ENCODE measurements at regions not wholly inside any gene's neighbourhood (a gene's known extent, or its start where the extent isn't known, plus 50 kb on each side); places are given as distances from the start of the nearest gene placed in this dataset.
"Not testable (repeated sequence)": the region's sequence is repeated elsewhere in the genome, so short reads cannot be mapped to it uniquely, and the experiment has no call there.

DNA sequence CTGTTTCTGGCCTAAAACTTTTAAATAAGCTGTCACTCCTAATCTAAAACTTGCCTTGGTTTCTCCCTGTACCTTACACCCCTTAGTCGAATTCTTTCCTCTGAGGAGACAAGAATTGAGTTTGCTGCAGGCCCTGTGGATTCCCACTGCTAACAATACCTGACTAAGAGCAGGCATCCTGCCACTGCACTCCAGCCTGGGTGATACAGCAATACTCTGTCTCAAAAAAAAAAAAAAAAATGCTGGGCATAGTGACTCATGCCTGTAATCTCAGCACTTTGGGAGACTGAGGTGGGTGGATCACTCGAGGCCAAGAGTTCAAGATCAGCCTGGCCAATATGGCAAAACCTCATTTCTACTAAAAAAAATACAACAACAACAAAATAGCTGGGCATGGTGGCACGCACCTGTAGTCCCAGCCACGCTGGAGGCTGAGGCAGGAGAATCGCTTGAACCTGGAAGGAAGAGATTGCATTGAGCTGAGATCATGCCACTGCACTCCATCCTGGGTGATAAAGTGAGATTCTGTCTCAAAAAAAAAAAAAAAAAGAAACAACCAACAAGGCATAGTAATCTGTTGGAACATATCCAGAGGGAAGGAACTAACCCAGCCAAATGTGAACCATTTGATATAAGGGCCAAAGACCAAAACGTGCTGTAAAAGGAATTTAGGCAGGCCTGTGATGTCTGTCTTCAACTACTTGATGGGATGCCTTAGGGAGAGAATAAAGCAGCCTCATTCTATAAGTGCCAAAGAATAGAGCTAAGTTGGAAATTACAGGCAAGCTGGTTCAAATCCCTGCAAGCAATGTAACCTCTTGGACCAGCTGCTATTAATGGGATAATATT, 732.7 kb upstream of the AUTS2 start:
- WGBS (ENCODE audit: insufficient coverage) = 50% methylated on average over 2 of the region's 6 CpGs
- H3K27me3 ChIP-seq (ENCODE audit: control insufficient read depth, insufficient read depth, low read length) = peaks cover 2% of the 10 kb centered on the region
- peaks cover 2% of the 10 kb centered on the region for H3K9me3 ChIP-seq (ENCODE audit: control insufficient read depth, insufficient read depth, low read length)
- H3K27ac ChIP-seq (ENCODE audit: low read depth, low read length) = no peak overlapping the region
- H3K4me1 ChIP-seq (ENCODE audit: control insufficient read depth, insufficient read depth, low read length) = no peaks in the 10 kb centered on the region
- peak in 1 of 6 donors; percentile 23 for DNase-seq (ENCODE audit: low read depth in 4 of 6, low spot score in 6 of 6)
- no peaks in the 10 kb centered on the region for H3K36me3 ChIP-seq (ENCODE audit: control insufficient read depth, insufficient read depth, low read length)
- H3K4me3 ChIP-seq (ENCODE audit: low read depth, low read length) = no peak overlapping the region

DNA sequence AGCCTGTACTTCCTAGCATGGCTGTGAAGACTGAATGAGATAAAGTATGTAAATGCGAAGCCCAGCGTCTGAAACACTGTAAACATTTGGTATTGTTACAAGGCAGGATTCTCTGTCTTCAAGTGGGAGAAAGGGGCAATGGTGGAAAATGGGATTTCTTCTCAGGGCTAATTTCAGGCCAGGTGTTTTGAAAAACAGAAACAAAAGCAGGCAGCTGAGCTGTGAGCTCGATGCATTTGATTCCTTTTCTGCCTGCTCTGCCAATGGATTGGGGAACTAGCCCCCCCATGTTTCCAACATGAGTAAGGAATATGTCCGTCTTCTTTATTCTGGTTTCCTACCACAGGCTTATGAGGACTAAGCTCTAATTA, 732.1 kb upstream of the AUTS2 start:
- Histone ChIP-seq H3K27ac (ENCODE audit: low read depth, low read length) (no peak overlapping the region), H3K9me3 (ENCODE audit: control insufficient read depth, insufficient read depth, low read length) (peaks cover 2% of the 10 kb centered on the region), H3K36me3 (ENCODE audit: control insufficient read depth, insufficient read depth, low read length) (no peaks in the 10 kb centered on the region), H3K4me3 (ENCODE audit: low read depth, low read length) (no peak overlapping the region), H3K4me1 (ENCODE audit: control insufficient read depth, insufficient read depth, low read length) (no peaks in the 10 kb centered on the region), H3K27me3 (ENCODE audit: control insufficient read depth, insufficient read depth, low read length) (peaks cover 2% of the 10 kb centered on the region)
- 42% methylated on average over 3 of the region's 4 CpGs for WGBS (ENCODE audit: insufficient coverage)
- peak in 1 of 6 donors; percentile 48 for DNase-seq (ENCODE audit: low read depth in 4 of 6, low spot score in 6 of 6)

DNA sequence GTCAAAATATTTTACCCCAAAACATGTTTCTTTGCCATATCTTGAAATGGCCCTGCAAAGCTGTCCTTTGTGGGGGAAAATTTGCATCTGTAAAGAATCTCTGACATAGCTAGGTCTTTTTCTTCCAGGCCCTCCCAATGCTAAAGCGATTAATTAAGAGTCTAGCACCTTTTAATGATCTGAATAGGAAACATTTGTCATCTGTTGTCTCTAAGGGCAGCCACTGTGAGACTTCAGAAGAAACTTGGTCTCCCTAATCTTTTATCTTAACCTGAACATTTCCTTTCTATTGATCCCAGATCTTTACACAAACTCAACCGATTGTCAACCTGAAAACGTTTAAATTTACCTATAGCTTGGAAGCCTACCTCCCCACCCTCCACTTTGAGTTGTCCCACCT, 731.6 kb upstream of the AUTS2 start:
- WGBS (ENCODE audit: insufficient coverage) = no CpG with 5 or more reads among the region's 3 CpGs
- not testable (repeated sequence) for H3K4me3 ChIP-seq (ENCODE audit: low read depth, low read length); H3K36me3 ChIP-seq (ENCODE audit: control insufficient read depth, insufficient read depth, low read length); H3K27me3 ChIP-seq (ENCODE audit: control insufficient read depth, insufficient read depth, low read length); H3K9me3 ChIP-seq (ENCODE audit: control insufficient read depth, insufficient read depth, low read length); H3K4me1 ChIP-seq (ENCODE audit: control insufficient read depth, insufficient read depth, low read length); H3K27ac ChIP-seq (ENCODE audit: low read depth, low read length)
- DNase-seq (ENCODE audit: low read depth in 4 of 6, low spot score in 6 of 6) = peak in 1 of 6 donors; percentile 20

DNA sequence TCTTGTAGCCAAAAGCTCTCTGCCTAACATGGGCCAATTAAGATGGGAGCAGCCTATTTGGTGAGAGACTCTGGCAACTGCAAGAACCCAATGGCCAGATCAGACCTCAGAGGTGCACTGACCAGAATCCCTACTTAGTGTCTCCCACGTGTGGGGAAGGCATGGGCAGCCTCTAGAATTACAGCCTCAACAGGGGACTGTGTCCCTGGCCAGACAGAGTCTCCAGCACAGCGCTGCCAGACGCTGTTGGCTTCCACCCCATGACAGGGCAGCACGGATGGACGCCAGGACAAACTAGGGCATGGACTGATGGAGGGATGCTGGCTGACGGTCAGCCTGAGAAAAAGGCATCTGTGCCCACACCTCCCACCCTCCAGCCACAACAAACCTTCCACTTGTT, 729.3 kb upstream of the AUTS2 start:
- H3K27ac ChIP-seq (ENCODE audit: low read depth, low read length) = no peak overlapping the region
- WGBS (ENCODE audit: insufficient coverage) = 44% methylated on average over 6 of the region's 6 CpGs

DNA sequence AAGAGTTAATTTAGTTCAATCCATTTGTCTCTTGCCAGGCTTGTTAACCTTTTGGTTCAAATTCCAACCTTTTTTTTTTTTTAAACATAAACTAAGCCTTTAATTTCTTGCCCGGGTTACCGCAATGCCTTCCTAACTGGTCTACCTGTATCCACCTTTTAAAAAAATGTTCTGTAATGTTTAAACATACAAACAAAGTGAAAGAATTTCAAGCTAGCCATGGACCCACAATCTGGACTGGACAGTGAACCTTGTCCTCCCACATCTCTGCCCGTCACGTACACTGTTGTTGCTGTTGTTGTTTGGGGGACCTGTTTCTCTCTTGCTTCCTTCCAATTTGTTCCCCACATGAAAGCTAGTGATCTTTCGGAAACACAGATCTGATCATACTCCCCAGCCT, 724.7 kb upstream of the AUTS2 start:
- DNase-seq (ENCODE audit: low read depth in 4 of 6, low spot score in 6 of 6) = no peak
- Histone ChIP-seq H3K27ac (ENCODE audit: low read depth, low read length) (no peak overlapping the region), H3K27me3 (ENCODE audit: control insufficient read depth, insufficient read depth, low read length) (no peaks in the 10 kb centered on the region), H3K4me3 (ENCODE audit: low read depth, low read length) (no peak overlapping the region), H3K4me1 (ENCODE audit: control insufficient read depth, insufficient read depth, low read length) (no peaks in the 10 kb centered on the region), H3K9me3 (ENCODE audit: control insufficient read depth, insufficient read depth, low read length) (no peaks in the 10 kb centered on the region), H3K36me3 (ENCODE audit: control insufficient read depth, insufficient read depth, low read length) (no peaks in the 10 kb centered on the region)
- 90% methylated on average over 2 of the region's 5 CpGs for WGBS (ENCODE audit: insufficient coverage)

More for the DNA sequence above, 729.3 kb upstream of the AUTS2 start:
- Histone ChIP-seq H3K9me3 (ENCODE audit: control insufficient read depth, insufficient read depth, low read length) (peaks cover 2% of the 10 kb centered on the region), H3K4me1 (ENCODE audit: control insufficient read depth, insufficient read depth, low read length) (no peaks in the 10 kb centered on the region), H3K4me3 (ENCODE audit: low read depth, low read length) (no peak overlapping the region), H3K27me3 (ENCODE audit: control insufficient read depth, insufficient read depth, low read length) (no peaks in the 10 kb centered on the region), H3K36me3 (ENCODE audit: control insufficient read depth, insufficient read depth, low read length) (no peaks in the 10 kb centered on the region)
- DNase-seq (ENCODE audit: low read depth in 4 of 6, low spot score in 6 of 6) = peak in 2 of 6 donors; percentile 9 to 56

DNA sequence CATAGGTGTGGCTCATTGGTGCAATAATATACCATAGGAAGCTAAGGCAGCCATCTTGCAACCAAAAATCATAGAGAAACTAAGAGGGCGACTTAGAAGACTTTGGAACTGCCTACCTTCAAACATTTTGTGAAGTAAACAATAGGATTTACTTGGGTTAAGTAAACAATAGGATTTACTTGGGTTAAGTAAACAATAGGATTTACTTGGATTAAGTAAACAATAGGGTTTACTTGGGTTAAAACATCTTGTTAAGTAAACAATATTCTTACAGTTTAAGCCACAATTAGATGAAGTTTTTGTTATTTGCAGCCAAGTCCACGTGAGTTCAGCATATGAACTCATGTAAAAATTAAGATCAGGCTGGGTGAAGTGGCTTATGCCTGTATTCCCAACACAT, 722.4 kb upstream of the AUTS2 start:
- WGBS (ENCODE audit: insufficient coverage) = no CpG with 5 or more reads among the region's 2 CpGs
- Histone ChIP-seq H3K4me3 (ENCODE audit: low read depth, low read length) (no peak overlapping the region), H3K27ac (ENCODE audit: low read depth, low read length) (no peak overlapping the region), H3K9me3 (ENCODE audit: control insufficient read depth, insufficient read depth, low read length) (no peaks in the 10 kb centered on the region), H3K27me3 (ENCODE audit: control insufficient read depth, insufficient read depth, low read length) (no peaks in the 10 kb centered on the region), H3K4me1 (ENCODE audit: control insufficient read depth, insufficient read depth, low read length) (no peaks in the 10 kb centered on the region), H3K36me3 (ENCODE audit: control insufficient read depth, insufficient read depth, low read length) (no peaks in the 10 kb centered on the region)
- no peak for DNase-seq (ENCODE audit: low read depth in 4 of 6, low spot score in 6 of 6)

DNA sequence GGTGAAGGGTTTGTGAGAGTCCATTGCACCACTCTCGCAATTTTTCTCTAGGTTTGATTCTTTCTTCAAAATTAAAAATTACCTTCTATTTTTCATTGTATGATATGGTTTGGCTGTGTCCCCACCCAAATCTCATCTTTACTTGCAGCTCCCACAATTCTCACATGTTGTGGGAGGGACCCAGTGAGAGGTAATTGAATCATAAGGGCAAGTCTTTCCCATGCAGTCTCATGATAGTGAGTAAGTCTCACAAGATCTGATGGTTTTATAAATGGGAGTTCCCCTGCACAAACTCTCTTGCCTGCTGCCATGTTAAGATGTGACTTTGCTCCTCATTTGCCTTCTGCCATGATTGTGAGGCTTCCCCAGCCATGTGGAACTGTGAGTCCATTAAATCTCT, 711.2 kb upstream of the AUTS2 start:
- H3K4me3 ChIP-seq (ENCODE audit: low read depth, low read length); H3K36me3 ChIP-seq (ENCODE audit: control insufficient read depth, insufficient read depth, low read length); H3K27ac ChIP-seq (ENCODE audit: low read depth, low read length); H3K4me1 ChIP-seq (ENCODE audit: control insufficient read depth, insufficient read depth, low read length); H3K27me3 ChIP-seq (ENCODE audit: control insufficient read depth, insufficient read depth, low read length); DNase-seq (ENCODE audit: low read depth in 4 of 6, low spot score in 6 of 6); H3K9me3 ChIP-seq (ENCODE audit: control insufficient read depth, insufficient read depth, low read length): not testable (repeated sequence)
- WGBS (ENCODE audit: insufficient coverage) = no CpG with 5 or more reads among the region's 1 CpG

DNA sequence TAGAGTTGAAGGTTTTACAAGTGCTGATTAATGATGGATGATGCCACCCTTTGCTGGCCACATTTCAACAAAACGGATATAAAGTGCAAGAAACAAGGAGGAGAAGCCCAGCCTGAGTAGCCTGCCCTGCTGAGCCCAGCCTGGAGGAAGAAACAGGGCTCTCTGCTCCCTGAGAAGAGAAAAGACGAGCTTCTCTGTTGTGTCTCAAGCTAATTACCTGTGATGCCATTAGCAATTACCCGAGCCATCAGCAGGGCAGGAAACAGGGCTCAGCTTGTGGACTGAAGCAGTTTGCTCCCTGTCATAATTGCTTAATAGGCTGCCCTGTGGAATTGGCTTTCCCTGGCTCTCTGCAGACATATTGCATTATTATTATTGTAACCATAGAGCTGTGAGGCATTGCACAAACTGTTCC, 709.3 kb upstream of the AUTS2 start:
- H3K27me3 ChIP-seq (ENCODE audit: control insufficient read depth, insufficient read depth, low read length) = no peaks in the 10 kb centered on the region
- no peak overlapping the region for H3K4me3 ChIP-seq (ENCODE audit: low read depth, low read length)
- WGBS (ENCODE audit: insufficient coverage) = 33% methylated on average over 3 of the region's 3 CpGs
- no peaks in the 10 kb centered on the region for H3K36me3 ChIP-seq (ENCODE audit: control insufficient read depth, insufficient read depth, low read length)
- peaks cover 2% of the 10 kb centered on the region for H3K4me1 ChIP-seq (ENCODE audit: control insufficient read depth, insufficient read depth, low read length)
- no peak overlapping the region for H3K27ac ChIP-seq (ENCODE audit: low read depth, low read length)
- no peaks in the 10 kb centered on the region for H3K9me3 ChIP-seq (ENCODE audit: control insufficient read depth, insufficient read depth, low read length)
- DNase-seq (ENCODE audit: low read depth in 4 of 6, low spot score in 6 of 6) = no peak

DNA sequence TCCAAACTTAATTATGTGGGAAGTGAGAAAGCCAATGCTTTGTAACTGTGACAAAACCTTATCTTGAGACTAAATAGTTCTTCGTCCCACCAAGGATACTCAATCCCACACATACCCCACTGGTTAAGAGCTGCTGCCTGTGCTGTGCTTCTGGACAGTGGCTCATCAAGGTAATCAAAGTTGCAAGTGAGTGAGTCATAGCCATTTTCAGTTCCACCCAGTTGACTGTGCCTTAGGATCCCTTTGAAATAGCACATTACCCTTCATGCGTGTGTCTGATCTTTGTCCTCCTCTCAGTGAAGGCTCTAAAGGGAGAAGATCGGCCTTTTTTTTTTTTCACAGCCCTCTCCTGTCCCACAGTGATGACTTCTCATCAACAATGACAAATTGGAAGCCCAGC, 706.0 kb upstream of the AUTS2 start:
- 87% methylated on average over 3 of the region's 3 CpGs for WGBS (ENCODE audit: insufficient coverage)
- no peaks in the 10 kb centered on the region for H3K9me3 ChIP-seq (ENCODE audit: control insufficient read depth, insufficient read depth, low read length)
- H3K36me3 ChIP-seq (ENCODE audit: control insufficient read depth, insufficient read depth, low read length) = no peaks in the 10 kb centered on the region
- H3K27ac ChIP-seq (ENCODE audit: low read depth, low read length) = no peak overlapping the region
- H3K27me3 ChIP-seq (ENCODE audit: control insufficient read depth, insufficient read depth, low read length) = no peaks in the 10 kb centered on the region
- H3K4me1 ChIP-seq (ENCODE audit: control insufficient read depth, insufficient read depth, low read length) = peaks cover 2% of the 10 kb centered on the region
- H3K4me3 ChIP-seq (ENCODE audit: low read depth, low read length) = no peak overlapping the region
- DNase-seq (ENCODE audit: low read depth in 4 of 6, low spot score in 6 of 6) = no peak

DNA sequence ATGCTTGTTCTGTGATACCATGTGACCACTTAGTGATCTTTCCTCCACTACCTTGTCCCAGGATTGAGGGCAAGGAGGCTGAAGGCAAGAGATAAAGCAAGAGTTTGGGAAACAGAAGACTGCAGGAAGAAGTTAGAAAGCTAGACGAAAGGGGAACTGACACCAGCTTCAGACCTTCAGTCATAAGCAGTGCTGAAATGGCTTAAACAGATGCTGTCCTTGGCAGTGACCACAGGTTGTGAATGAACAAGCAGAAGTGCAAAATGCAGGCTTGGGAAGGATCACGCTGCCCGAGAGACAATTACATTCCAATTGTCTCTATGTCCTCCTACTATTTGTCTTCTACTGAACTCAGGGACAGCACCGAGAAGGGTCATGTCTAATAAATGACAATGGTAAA, 704.9 kb upstream of the AUTS2 start:
- Histone ChIP-seq H3K4me1 (ENCODE audit: control insufficient read depth, insufficient read depth, low read length) (peaks cover 2% of the 10 kb centered on the region), H3K27me3 (ENCODE audit: control insufficient read depth, insufficient read depth, low read length) (no peaks in the 10 kb centered on the region), H3K9me3 (ENCODE audit: control insufficient read depth, insufficient read depth, low read length) (no peaks in the 10 kb centered on the region), H3K4me3 (ENCODE audit: low read depth, low read length) (no peak overlapping the region), H3K27ac (ENCODE audit: low read depth, low read length) (no peak overlapping the region), H3K36me3 (ENCODE audit: control insufficient read depth, insufficient read depth, low read length) (no peaks in the 10 kb centered on the region)
- DNase-seq (ENCODE audit: low read depth in 4 of 6, low spot score in 6 of 6) = no peak
- WGBS (ENCODE audit: insufficient coverage) = 50% methylated on average over 1 of the region's 4 CpGs

Measured in spinal cord (tissue), 9 donors.